ENCODE measurements at regions not wholly inside any gene's neighbourhood (a gene's known extent, or its start where the extent isn't known, plus 50 kb on each side); places are given as distances from the start of the nearest gene placed in this dataset.

DNA sequence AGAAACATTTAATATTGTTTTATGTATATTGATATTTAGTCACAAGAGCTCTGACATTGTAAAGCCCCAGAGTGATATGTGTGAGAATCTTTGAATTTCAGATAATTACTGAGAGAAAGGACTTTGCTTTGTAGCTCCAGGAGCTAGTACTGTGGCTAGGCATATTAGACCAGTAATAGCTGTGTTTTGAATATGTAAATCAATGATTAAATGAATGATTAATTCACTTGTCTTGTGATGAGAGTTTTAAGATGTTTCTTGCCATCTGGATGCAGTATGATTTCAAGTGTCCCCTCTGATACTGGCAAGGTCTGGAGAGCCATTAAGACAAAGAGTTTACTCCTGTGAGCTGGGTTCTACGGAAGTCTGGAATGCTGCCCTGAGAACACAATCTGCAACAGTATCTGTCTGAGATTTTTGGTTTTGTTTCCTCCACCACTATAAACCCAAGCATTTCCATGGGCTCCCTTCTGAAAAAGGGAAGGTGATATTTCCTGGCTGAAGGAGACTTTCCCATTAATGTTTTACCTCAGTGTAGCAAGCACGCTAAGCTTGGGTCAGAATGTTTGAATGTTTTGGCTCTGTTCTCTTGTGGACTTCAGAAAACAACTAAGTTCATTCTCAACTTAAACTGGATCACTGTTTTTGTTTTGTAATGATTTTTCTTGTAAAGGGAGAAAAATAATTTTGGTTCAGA, 61.3 kb upstream of the BICC1 start:
- DNase-seq: no peak

DNA sequence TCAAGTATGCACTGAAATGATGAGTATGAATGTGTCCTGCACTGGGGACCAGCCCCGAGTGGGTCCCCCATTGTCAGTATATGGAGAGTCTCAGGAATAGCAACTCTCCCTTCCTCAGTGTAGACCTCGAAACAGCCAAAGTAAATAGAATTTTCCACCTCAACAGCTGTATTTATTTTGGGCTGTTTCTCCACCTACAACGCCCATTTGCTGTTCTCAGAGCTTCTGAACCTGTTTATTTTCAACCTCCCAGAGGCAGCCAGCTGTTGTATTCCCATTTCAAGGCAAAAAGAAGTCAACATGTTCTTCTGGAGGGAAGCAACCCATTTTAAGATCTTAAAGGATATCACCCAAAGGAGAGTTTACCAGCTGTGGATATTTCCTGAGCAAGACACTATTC, 59.6 kb upstream of the BICC1 start:
- peak; percentile 19 for DNase-seq

DNA sequence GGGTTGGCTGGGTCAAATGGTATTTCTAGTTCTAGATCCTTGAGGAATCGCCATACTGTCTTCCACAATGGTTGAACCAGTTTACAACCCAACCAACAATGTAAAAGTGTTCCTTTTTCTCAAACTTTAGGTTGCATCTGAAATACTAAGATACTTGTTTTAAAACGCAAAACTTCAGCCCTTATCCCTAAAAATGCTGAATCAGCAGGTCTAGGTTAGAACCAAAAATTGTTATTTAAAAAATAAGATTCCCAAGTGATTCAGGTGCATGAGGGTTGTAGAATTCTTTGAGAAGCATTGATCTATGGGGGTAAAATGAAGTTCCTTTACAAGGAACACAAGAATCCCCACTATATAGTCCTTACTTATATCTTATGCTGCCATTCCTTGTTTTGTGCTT, 56.5 kb upstream of the BICC1 start:
- no peak for DNase-seq

DNA sequence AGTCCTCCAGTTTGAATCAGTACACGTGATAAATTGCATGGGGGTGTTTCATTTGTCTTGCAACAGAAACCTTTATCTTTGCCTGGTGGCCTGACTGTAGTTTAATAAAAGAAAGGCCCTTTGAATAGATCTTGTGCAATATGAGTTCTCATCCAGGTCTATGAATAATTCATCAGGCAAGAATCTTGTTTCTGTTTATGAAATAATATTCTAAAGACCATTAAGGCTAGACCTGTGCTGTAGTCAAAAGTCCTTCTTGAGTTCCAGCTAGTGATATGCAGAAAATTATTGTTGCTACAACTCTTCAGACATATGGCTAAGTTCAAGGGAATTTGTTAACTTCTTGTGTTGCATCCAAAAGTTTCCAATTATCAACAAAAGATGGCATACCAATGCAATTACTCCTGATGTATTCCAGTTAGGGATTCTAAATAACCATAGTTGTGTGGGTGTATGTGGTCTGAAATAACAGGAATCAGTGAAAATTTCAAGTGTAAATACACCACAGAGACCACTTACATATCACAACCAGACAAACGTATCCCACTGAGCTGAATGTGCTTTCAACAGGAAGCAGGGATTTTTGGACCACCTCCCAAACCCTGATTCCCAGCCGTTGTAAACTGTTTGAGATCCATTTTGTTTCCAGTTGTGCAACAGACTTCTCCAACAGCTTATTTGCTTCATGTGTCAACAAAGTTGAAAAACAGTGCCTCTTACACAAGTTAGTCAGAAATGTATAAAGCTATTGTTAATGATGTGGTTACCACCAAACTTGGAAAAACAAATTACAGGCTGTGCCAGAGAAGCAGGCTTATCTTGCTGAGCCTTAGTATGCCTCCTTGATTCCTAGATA, 54.7 kb upstream of the BICC1 start:
- DNase-seq: no peak

DNA sequence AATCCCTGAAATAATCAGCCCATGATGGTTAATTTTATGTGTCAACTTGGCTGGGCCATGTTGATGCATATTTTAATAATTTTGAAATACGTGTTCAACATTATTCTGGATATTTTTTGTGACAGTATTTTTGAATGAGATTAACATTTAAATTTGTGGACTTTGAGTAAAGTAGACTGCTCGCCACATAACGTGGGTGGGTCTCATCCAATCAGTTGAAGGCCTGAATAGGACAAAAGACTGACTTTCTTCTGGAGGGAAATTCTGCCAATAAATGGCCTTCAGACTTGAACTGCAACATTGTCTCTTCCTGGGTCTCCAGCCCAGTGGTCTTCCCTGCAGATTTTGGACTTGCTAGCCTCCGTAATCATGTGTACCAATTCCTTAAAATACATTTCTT, 53.6 kb upstream of the BICC1 start:
- DNase-seq: no peak

DNA sequence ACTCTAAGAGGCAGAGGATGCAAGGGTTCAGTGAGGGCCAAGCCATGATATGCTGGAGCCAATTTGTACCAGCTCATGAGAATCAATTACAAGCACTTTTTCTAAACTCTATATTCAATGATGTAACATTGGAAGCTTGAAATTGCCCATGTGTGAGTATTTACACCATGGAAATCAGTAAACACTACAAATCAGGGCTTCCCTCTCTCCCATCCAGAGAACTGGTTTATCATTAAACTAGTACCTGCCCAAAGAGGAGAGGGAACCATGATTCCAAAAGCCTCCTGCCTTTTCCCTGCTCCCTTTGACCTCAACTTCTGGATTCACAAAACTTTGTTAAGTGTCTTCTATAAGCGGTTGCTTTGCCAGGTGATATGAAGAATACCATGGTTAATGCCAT, 52.5 kb upstream of the BICC1 start:
- no peak for DNase-seq

DNA sequence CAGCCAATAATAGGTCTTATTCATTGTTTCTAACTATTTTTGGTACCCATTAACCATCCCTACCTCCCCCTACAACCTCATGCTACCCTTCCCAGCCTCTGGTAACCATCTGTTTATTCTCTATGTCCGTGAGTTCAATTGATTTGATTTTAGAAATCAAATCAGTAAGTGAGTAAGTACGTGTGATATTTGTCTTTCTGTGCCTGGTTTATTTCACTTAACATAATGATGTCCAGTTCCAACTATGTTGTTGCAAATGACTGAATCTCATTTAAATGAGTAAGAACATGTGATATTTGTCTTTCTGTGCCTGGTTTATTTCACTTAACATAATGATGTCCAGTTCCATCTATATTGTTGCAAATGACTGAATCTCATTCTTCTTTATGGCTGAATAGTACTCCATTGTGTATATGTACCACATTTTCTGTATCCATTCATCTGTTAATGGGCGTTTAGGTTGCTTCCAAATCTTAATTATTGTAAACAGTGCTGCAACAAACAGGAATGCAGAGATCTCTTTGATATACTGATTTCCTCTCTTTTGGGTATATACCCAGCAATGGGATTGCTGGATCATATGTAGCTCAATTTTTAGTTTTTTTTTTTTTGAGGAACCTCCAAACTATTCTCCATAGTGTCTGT, 49.7 kb upstream of the BICC1 start:
- DNase-seq: no peak

Data from NCI-H2029 (cell line).